ENCODE measurements at regions not wholly inside any gene's neighbourhood (a gene's known extent, or its start where the extent isn't known, plus 50 kb on each side); places are given as distances from the start of the nearest gene placed in this dataset.

DNA sequence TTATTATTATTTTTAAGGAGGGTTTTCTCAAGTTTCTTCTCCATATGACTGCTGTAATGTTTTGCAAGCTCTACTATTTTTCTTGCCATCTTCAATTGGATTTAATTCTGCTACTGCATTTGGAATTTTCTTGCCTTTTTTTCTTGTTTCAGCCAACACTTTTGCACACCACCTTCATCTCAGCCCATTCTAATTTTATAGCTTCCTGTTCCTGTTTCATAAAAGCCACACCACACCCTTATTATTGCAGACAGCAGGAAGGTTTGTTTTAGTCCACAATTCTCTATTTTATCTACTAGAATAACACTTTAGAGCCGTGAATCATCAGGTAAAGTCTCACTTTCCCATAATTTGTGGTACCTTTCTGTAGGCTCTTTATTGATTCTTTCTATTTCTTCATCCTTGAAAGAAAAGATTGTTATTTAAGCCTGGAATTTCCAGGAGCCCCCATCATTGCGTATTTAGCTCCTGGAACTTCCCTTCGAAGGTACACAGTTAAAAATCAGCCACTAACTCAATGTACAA is 209.3 kb upstream of the TBX20 start:
- TF ChIP-seq, protein P1, sequence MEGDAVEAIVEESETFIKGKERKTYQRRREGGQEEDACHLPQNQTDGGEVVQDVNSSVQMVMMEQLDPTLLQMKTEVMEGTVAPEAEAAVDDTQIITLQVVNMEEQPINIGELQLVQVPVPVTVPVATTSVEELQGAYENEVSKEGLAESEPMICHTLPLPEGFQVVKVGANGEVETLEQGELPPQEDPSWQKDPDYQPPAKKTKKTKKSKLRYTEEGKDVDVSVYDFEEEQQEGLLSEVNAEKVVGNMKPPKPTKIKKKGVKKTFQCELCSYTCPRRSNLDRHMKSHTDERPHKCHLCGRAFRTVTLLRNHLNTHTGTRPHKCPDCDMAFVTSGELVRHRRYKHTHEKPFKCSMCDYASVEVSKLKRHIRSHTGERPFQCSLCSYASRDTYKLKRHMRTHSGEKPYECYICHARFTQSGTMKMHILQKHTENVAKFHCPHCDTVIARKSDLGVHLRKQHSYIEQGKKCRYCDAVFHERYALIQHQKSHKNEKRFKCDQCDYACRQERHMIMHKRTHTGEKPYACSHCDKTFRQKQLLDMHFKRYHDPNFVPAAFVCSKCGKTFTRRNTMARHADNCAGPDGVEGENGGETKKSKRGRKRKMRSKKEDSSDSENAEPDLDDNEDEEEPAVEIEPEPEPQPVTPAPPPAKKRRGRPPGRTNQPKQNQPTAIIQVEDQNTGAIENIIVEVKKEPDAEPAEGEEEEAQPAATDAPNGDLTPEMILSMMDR (IDR thresholded peaks at IDR 0.05; ENCODE audit: low read depth, low read length), result no peak
- TF ChIP-seq POLR2A (IDR thresholded peaks at IDR 0.05; ENCODE audit: extremely low read depth, insufficient read length), result no peak

Data from NB4 (cell line).